ENCODE measurements at regions not wholly inside any gene's neighbourhood (a gene's known extent, or its start where the extent isn't known, plus 50 kb on each side); places are given as distances from the start of the nearest gene placed in this dataset.

GRCh38 chr5:3786891-3787430 lies 191.3 kb downstream of the IRX1 start:
- no peaks in the 10 kb centered on the region for H3K9me3 ChIP-seq (ENCODE audit: control insufficient read depth, low read depth, low read length)
- peaks cover 4% of the 10 kb centered on the region for H3K27me3 ChIP-seq (ENCODE audit: control insufficient read depth, insufficient read depth, low read length)
- H3K4me1 ChIP-seq (ENCODE audit: control insufficient read depth, low read depth, low read length), result peaks cover 23% of the 10 kb centered on the region
- H3K9ac ChIP-seq (ENCODE audit: low read length), result no peak overlapping the region
- peak overlapping the region; percentile 16 for H3K4me3 ChIP-seq (ENCODE audit: low read length)
- no peak overlapping the region for H3K27ac ChIP-seq (ENCODE audit: low read length)
- no peaks in the 10 kb centered on the region for H3K36me3 ChIP-seq (ENCODE audit: control insufficient read depth, low read depth, low read length)

- H3K9ac ChIP-seq (ENCODE audit: low read length), result no peak overlapping the region
- peaks cover 4% of the 10 kb centered on the region for H3K27me3 ChIP-seq (ENCODE audit: control insufficient read depth, insufficient read depth, low read length)
- H3K36me3 ChIP-seq (ENCODE audit: control insufficient read depth, low read depth, low read length), result no peaks in the 10 kb centered on the region
- H3K4me3 ChIP-seq (ENCODE audit: low read length), result peak overlapping the region; percentile 16
- no peaks in the 10 kb centered on the region for H3K9me3 ChIP-seq (ENCODE audit: control insufficient read depth, low read depth, low read length)
- no peak overlapping the region for H3K27ac ChIP-seq (ENCODE audit: low read length)
- H3K4me1 ChIP-seq (ENCODE audit: control insufficient read depth, low read depth, low read length), result peaks cover 30% of the 10 kb centered on the region
These were observed 192.0 kb downstream of the IRX1 start for GRCh38 chr5:3787604-3788003.

GRCh38 chr5:3789519-3790193 lies 194.0 kb downstream of the IRX1 start:
- H3K27ac ChIP-seq (ENCODE audit: low read length), result no peak overlapping the region
- H3K9me3 ChIP-seq (ENCODE audit: control insufficient read depth, low read depth, low read length), result no peaks in the 10 kb centered on the region
- H3K4me3 ChIP-seq (ENCODE audit: low read length), result no peak overlapping the region
- H3K9ac ChIP-seq (ENCODE audit: low read length), result no peak overlapping the region
- peaks cover 4% of the 10 kb centered on the region for H3K27me3 ChIP-seq (ENCODE audit: control insufficient read depth, insufficient read depth, low read length)
- H3K36me3 ChIP-seq (ENCODE audit: control insufficient read depth, low read depth, low read length), result no peaks in the 10 kb centered on the region
- peaks cover 31% of the 10 kb centered on the region for H3K4me1 ChIP-seq (ENCODE audit: control insufficient read depth, low read depth, low read length)

- Histone ChIP-seq H3K9me3 (ENCODE audit: control insufficient read depth, low read depth, low read length) (no peaks in the 10 kb centered on the region), H3K4me1 (ENCODE audit: control insufficient read depth, low read depth, low read length) (peaks cover 16% of the 10 kb centered on the region), H3K36me3 (ENCODE audit: control insufficient read depth, low read depth, low read length) (no peaks in the 10 kb centered on the region), H3K4me3 (ENCODE audit: low read length) (no peak overlapping the region), H3K27ac (ENCODE audit: low read length) (no peak overlapping the region), H3K9ac (ENCODE audit: low read length) (no peak overlapping the region), H3K27me3 (ENCODE audit: control insufficient read depth, insufficient read depth, low read length) (peaks cover 4% of the 10 kb centered on the region)
These were observed 197.5 kb downstream of the IRX1 start for GRCh38 chr5:3793162-3793561.

- Histone ChIP-seq H3K9me3 (ENCODE audit: control insufficient read depth, low read depth, low read length) (no peaks in the 10 kb centered on the region), H3K36me3 (ENCODE audit: control insufficient read depth, low read depth, low read length) (no peaks in the 10 kb centered on the region), H3K27ac (ENCODE audit: low read length) (no peak overlapping the region), H3K4me1 (ENCODE audit: control insufficient read depth, low read depth, low read length) (peaks cover 11% of the 10 kb centered on the region), H3K4me3 (ENCODE audit: low read length) (no peak overlapping the region), H3K9ac (ENCODE audit: low read length) (no peak overlapping the region), H3K27me3 (ENCODE audit: control insufficient read depth, insufficient read depth, low read length) (peaks cover 4% of the 10 kb centered on the region)
These were observed 199.0 kb downstream of the IRX1 start for GRCh38 chr5:3794611-3795010.

GRCh38 chr5:3796736-3797135 lies 201.1 kb downstream of the IRX1 start:
- Histone ChIP-seq H3K27ac (ENCODE audit: low read length) (no peak overlapping the region), H3K9ac (ENCODE audit: low read length) (no peak overlapping the region), H3K36me3 (ENCODE audit: control insufficient read depth, low read depth, low read length) (no peaks in the 10 kb centered on the region), H3K4me1 (ENCODE audit: control insufficient read depth, low read depth, low read length) (peaks cover 9% of the 10 kb centered on the region), H3K9me3 (ENCODE audit: control insufficient read depth, low read depth, low read length) (no peaks in the 10 kb centered on the region), H3K27me3 (ENCODE audit: control insufficient read depth, insufficient read depth, low read length) (no peaks in the 10 kb centered on the region), H3K4me3 (ENCODE audit: low read length) (no peak overlapping the region)

GRCh38 chr5:3801967-3802366 lies 206.3 kb downstream of the IRX1 start:
- H3K4me3 ChIP-seq (ENCODE audit: low read length), result no peak overlapping the region
- H3K36me3 ChIP-seq (ENCODE audit: control insufficient read depth, low read depth, low read length), result no peaks in the 10 kb centered on the region

GRCh38 chr5:3809455-3809854 lies 213.8 kb downstream of the IRX1 start:
- Histone ChIP-seq H3K9me3 (ENCODE audit: control insufficient read depth, low read depth, low read length) (no peaks in the 10 kb centered on the region), H3K4me3 (ENCODE audit: low read length) (no peak overlapping the region), H3K27ac (ENCODE audit: low read length) (no peak overlapping the region), H3K9ac (ENCODE audit: low read length) (no peak overlapping the region), H3K27me3 (ENCODE audit: control insufficient read depth, insufficient read depth, low read length) (no peaks in the 10 kb centered on the region), H3K36me3 (ENCODE audit: control insufficient read depth, low read depth, low read length) (no peaks in the 10 kb centered on the region), H3K4me1 (ENCODE audit: control insufficient read depth, low read depth, low read length) (no peaks in the 10 kb centered on the region)

More at GRCh38 chr5:3801967-3802366, 206.3 kb downstream of the IRX1 start:
- Histone ChIP-seq H3K4me1 (ENCODE audit: control insufficient read depth, low read depth, low read length) (no peaks in the 10 kb centered on the region), H3K27ac (ENCODE audit: low read length) (no peak overlapping the region), H3K27me3 (ENCODE audit: control insufficient read depth, insufficient read depth, low read length) (no peaks in the 10 kb centered on the region), H3K9me3 (ENCODE audit: control insufficient read depth, low read depth, low read length) (no peaks in the 10 kb centered on the region), H3K9ac (ENCODE audit: low read length) (no peak overlapping the region)

GRCh38 chr5:3811116-3811515 lies 215.5 kb downstream of the IRX1 start:
- Histone ChIP-seq H3K27me3 (ENCODE audit: control insufficient read depth, insufficient read depth, low read length) (no peaks in the 10 kb centered on the region), H3K36me3 (ENCODE audit: control insufficient read depth, low read depth, low read length) (no peaks in the 10 kb centered on the region), H3K9me3 (ENCODE audit: control insufficient read depth, low read depth, low read length) (no peaks in the 10 kb centered on the region), H3K9ac (ENCODE audit: low read length) (no peak overlapping the region), H3K27ac (ENCODE audit: low read length) (no peak overlapping the region), H3K4me3 (ENCODE audit: low read length) (no peak overlapping the region), H3K4me1 (ENCODE audit: control insufficient read depth, low read depth, low read length) (no peaks in the 10 kb centered on the region)

- no peak overlapping the region for H3K4me3 ChIP-seq (ENCODE audit: low read length)
- no peaks in the 10 kb centered on the region for H3K4me1 ChIP-seq (ENCODE audit: control insufficient read depth, low read depth, low read length)
- H3K9ac ChIP-seq (ENCODE audit: low read length), result no peak overlapping the region
- H3K27ac ChIP-seq (ENCODE audit: low read length), result no peak overlapping the region
- H3K36me3 ChIP-seq (ENCODE audit: control insufficient read depth, low read depth, low read length), result no peaks in the 10 kb centered on the region
- H3K27me3 ChIP-seq (ENCODE audit: control insufficient read depth, insufficient read depth, low read length), result no peaks in the 10 kb centered on the region
- H3K9me3 ChIP-seq (ENCODE audit: control insufficient read depth, low read depth, low read length), result no peaks in the 10 kb centered on the region
These were observed 223.0 kb downstream of the IRX1 start for GRCh38 chr5:3818624-3819023.

- no peak overlapping the region for H3K9ac ChIP-seq (ENCODE audit: low read length)
- no peaks in the 10 kb centered on the region for H3K4me1 ChIP-seq (ENCODE audit: control insufficient read depth, low read depth, low read length)
- no peak overlapping the region for H3K27ac ChIP-seq (ENCODE audit: low read length)
- H3K27me3 ChIP-seq (ENCODE audit: control insufficient read depth, insufficient read depth, low read length), result no peaks in the 10 kb centered on the region
- H3K36me3 ChIP-seq (ENCODE audit: control insufficient read depth, low read depth, low read length), result no peaks in the 10 kb centered on the region
- H3K4me3 ChIP-seq (ENCODE audit: low read length), result no peak overlapping the region
- H3K9me3 ChIP-seq (ENCODE audit: control insufficient read depth, low read depth, low read length), result no peaks in the 10 kb centered on the region
These were observed 230.2 kb downstream of the IRX1 start for GRCh38 chr5:3825531-3826451.
